Ovary (tissue), 1 donor: ENCODE measurements at regions not wholly inside any gene's neighbourhood (a gene's known extent, or its start where the extent isn't known, plus 50 kb on each side); places are given as distances from the start of the nearest gene placed in this dataset.

Source experiments
- EP300 ChIP-seq: sonication (generic); formaldehyde crosslinking; IDR thresholded peaks from one replicate; pipeline ENCODE4 v1.6.1; 2017; ENCODE audit warnings: antibody characterized with exemption
- POLR2A ChIP-seq: fragments of 450-650 bp; IDR thresholded peaks from one replicate; pipeline ENCODE4 v1.6.1; 2017; ENCODE audit warnings: antibody characterized with exemption, mild to moderate bottlenecking, moderate library complexity

DNA sequence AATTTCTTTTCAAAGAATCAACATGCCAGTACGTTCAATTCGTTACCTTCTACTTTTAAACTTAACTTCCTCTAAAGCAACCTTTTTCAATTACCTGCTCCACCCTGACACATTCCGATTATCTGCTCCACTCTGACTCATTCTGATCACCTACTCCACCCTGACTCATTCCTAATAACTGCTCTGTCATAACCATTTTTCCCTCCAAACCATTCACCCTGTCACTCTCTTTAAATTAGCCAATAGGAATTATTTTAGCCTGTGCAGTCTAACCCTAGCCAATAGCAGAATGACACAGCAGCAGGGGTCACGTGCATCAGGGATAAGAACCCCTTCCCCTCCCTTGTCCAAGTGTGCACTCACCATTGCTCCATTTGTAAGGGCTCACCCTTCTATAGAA, 557.4 kb upstream of the EYS start:
- TF ChIP-seq POLR2A (no peak), EP300 (no peak)
